ENCODE measurements at regions not wholly inside any gene's neighbourhood (a gene's known extent, or its start where the extent isn't known, plus 50 kb on each side); places are given as distances from the start of the nearest gene placed in this dataset.

GRCh38 chr1:59156526-59157199 is 140.2 kb upstream of the FGGY start:
- DNase-seq = peak; percentile 91

GRCh38 chr1:59158321-59158720 is 138.6 kb upstream of the FGGY start:
- DNase-seq = no peak

DNA sequence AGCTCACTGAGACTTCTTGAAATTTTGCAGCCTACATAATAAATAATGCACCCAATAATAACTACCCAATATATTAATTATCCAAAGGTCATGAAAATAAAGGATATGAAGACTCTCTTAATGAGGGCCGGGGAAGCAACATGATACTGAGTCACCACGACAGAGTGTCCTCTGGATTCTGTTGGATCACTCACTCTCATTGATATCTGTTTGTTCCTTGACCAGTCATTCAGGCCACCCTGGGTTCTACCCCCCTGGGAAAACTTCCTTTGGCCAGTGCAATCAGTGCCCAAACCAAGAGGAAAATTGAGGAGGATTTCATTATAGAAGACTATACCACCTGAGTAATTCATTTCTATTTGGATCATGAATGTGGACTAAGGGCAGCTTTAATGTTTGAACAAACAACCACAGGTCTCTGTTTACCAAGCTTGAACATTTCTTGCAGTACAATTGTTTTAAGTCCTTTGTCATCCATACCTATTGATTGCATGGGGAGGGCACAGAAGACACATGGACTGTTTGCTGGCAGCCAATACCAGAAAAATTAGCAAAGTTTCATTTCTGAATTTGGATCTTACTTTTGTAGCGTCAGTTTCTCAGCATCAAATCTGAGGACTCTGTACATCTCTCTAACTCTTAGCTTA is 137.2 kb upstream of the FGGY start:
- DNase-seq = no peak

DNA sequence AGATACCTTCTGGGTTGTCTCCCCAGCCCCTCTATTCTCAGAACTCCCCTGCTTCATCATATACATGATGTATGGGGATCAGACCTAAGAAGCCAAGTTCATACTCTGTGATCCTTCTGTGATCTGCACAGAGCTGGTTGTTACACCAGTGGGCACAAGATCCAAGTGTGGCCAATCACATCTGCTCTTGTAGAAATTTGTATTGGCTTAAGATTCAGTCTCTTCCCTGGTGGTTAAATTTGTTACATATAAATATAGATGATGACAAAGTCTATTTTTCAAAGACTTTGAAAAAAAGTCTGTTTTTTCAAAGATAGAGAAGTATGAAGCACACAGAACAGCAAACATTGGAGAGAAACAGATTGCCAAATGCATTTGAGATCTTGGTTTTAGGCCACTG is 135.8 kb upstream of the FGGY start:
- DNase-seq = no peak

- no peak for DNase-seq
These were observed 134.2 kb upstream of the FGGY start for GRCh38 chr1:59162665-59163064.

GRCh38 chr1:59163268-59164092 is 133.4 kb upstream of the FGGY start:
- DNase-seq = peak; percentile 73

- DNase-seq = no peak
These were observed 132.5 kb upstream of the FGGY start for GRCh38 chr1:59164371-59164770.

- DNase-seq = peak; percentile 10
These were observed 131.5 kb upstream of the FGGY start for GRCh38 chr1:59165353-59165752.

- DNase-seq = no peak
These were observed 127.2 kb upstream of the FGGY start for GRCh38 chr1:59169703-59170102.

DNA sequence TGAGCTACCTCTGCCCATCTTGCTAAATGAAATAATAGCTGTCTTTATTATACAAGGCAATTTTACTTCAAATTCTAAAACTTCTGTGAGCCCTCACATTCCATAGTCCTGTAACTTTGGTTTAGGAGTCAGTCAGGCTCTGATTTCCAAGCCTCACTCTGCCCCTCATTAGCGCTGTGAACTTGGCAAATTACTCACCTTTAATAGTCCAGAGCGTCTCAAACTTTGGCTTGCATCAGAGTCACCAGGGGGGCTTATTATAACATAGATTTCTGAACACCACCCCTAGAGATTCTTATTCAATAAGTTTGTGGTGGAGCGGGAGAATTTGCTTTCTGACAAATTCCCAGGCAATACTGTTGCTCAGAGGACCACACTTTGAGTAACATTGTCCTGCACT is 126.2 kb upstream of the FGGY start:
- no peak for DNase-seq

DNA sequence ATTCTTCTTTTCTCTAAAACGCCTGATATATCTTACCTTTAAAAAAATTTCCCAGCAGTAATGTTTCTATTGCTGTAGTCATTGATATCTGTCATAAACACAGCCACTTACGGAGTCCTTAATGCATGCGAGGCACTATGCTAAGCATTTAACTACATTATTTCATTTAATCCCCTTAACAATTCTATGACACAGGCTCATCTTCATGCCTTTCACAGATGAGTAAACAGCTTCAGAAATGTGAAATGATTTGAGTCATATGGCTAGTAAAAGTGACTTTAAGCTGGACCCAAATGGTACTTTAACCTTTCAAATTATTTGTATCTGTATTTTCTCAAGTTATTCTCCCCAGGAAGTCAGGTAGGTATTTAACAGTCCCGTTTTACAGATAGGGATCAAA is 125.1 kb upstream of the FGGY start:
- DNase-seq = no peak

- no peak for DNase-seq
These were observed 124.2 kb upstream of the FGGY start for GRCh38 chr1:59172693-59173092.

- DNase-seq = no peak
These were observed 123.2 kb upstream of the FGGY start for GRCh38 chr1:59173721-59174120.

GRCh38 chr1:59176471-59176870 is 120.4 kb upstream of the FGGY start:
- no peak for DNase-seq

GRCh38 chr1:59177756-59178155 is 119.1 kb upstream of the FGGY start:
- DNase-seq = no peak

- DNase-seq = no peak
These were observed 118.3 kb upstream of the FGGY start for GRCh38 chr1:59178339-59179187.

DNA sequence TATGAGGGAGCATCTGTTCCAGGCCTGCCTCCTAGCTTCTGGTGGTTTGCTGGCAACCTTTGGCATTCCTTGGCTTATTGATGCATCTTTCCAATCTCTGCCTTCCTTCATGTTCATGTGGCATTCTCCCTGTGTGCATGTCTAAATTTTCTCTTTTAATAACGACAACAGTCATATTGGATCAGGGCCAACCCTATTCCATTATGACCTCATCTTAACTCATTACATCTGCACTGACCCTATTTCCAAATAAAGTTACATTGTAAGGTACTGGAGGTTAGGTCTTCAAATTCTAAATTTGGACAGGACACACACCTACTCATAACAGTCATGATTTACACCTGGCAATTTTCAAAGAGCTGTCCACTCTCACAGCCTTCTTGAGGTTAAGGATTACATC is 117.2 kb upstream of the FGGY start:
- DNase-seq = peak; percentile 6

DNA sequence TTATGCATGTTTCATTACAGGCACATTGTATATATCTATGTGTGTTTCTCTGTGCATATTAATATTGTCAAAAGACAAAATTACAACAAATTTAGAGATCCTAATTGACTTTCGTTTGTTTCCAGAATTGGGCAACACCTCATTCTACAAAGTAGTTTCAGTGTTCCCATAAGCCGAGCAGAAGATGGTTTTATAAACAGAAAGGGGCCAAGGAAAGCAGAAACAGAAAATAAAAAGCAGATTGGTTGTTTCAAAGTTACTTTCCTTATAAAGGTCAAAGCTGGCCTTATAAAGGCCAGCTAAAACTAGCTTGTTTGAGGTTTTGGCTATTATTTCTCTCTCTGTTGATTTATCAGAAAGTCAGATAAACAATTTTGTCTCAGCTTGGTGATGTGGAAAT is 116.2 kb upstream of the FGGY start:
- no peak for DNase-seq

GRCh38 chr1:59183749-59184317 is 113.1 kb upstream of the FGGY start:
- DNase-seq = no peak

DNA sequence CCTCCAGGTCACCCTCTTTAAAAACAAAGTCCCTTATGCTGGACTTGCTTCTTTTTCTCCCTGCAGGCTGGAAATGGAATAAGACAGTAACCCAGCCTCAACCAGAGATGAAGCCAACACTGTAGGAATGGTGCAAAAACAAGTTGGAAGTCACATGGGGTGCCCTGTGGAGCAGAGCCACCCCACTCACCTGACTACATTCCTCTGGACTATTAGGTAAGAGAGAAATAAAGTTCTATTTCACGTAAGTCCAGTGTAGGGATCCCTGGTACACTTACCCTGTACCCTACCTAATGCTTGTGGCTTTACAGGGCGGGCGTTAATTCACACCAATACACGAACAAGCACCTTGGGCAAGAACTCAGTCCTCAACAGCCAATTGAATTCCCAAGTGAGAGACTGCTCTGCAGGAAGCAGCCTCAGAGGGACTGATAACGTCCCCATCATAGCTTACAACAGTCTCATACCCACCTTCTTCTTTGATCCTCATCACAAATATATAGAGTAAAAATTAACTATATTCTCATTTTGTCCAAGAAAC is 112.5 kb upstream of the FGGY start:
- DNase-seq = no peak

DNA sequence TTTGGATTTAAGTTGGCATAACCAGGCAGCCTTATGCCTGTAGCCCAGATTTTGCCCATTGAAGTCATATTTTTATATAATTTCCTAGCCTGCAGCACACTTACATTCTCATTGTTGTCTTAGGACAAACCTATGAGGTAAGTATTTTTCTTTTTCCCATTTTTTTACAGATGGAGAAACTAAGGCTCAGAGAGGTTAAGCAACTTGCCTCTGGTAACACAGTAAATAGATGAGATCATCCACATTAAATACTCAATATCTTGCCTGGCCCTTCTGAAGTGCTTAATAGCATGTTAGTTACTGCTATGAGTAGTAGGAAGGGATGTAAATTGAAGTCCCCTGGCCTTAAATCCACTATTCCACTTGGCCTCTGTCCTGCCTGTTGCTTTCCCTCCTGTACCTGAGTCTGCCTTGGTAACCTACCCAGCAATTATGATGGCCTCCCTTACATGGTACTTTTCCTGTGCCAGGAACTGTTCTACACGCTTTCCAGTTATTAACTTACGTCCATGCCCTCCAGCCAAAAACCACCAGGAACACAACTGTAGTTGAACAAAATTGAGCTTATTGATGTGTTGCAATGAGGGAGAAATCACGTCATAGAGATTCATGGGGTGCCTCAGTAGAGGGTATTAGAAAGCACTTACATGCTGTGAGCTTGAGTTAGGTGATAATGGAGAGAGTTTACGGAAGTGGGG is 111.6 kb upstream of the FGGY start:
- peak; percentile 76 for DNase-seq

DNA sequence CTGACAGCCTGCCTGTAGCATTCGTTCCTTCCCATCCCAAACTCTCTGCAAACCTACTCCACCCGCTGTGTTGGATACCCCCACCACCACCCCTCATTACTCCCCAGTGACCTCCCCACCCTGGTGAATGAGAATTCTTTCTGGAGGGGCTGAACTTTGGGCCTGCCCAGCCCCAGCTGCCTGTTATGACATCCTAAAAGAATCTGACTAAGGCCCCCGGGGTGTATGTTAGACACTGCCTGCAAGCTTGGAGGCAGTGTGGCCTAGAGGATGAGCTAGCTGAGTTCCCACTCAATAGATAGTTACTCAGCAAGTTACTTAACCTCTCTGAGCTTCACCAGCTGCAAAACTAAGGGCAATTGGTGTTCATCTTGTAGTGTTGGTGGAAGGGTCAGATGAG is 110.2 kb upstream of the FGGY start:
- DNase-seq = no peak

All from NCI-H69 (cell line).